ENCODE measurements at regions not wholly inside any gene's neighbourhood (a gene's known extent, or its start where the extent isn't known, plus 50 kb on each side); places are given as distances from the start of the nearest gene placed in this dataset. TPM values are rescaled to one million over a fixed set of nuclear protein-coding genes. Genes with fewer than 3 reads are reported as not detected.

DNA sequence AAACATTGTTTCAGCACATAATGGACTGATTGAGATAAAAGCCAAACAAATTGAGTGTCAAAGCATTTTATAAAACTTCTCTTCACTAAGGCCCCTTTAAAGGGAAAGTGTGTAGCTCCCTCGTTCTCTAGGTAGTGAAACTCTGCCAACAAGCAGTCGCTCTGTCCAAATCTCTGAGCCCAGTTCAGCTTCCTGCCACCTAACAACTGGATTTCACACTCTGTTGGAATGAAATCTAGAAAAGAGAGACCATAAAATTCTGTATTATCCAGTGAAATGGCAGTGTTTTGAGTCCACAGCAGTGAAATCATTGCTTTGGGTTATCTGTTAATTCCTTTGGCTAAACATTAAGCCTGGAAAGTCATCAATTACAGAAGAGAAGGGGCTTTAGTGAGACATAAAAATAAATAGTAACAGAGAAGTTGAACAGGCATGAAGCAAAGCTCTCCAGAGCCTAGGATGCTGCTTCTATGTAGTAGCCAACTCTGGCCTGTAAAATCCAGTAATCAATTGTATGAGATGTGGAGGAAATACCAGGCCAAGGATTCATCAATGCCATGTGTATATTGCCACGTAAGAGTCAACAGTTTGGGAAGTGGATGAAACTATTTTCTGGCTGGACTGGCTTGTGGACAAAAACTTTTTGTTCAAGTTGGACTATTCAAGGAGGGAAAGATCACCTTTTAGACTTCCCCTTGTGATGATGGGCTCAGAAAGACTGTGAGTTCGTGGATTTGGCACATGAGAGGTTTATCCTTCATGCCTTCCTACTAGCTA, 122.5 kb downstream of the WIF1 start:
- peak; percentile 49 for DNase-seq (ENCODE audit: low read depth)

DNA sequence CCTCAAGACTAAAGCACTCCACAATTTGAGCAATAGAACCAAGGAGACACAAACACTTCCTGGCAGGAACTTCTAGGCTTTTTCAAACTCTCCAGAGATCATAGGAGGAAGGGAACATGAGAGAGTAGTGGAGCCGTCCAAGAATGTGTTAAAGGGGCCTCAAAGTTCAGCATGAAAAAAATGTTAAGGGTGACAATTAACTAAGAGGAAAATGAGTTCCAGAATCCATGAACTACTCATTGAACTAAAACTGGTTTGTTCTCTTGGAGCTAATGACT, 122.0 kb downstream of the WIF1 start:
- no peak for DNase-seq (ENCODE audit: low read depth)

Small RNAs in the stretch of these regions (small RNA-seq; reads per million reads assigned to genes)
- gene RNU6ATAC42P, result not detected
